Amniotic epithelial cell (primary cell): ENCODE measurements at regions not wholly inside any gene's neighbourhood (a gene's known extent, or its start where the extent isn't known, plus 50 kb on each side); places are given as distances from the start of the nearest gene placed in this dataset.
"Not testable (repeated sequence)": the region's sequence is repeated elsewhere in the genome, so short reads cannot be mapped to it uniquely, and the experiment has no call there.

ENCODE experiments used
- DNase-seq: peaks from one replicate; pipeline ENCODE4 v3.0.0-alpha.2; 2010; ENCODE audit warnings: low read depth

GRCh38 chr10:8344756-8345155 is 290.3 kb downstream of the GATA3 start:
- no peak for DNase-seq

- DNase-seq, result no peak
Measured at GRCh38 chr10:8346861-8347260, 292.4 kb downstream of the GATA3 start.

- not testable (repeated sequence) for DNase-seq
Measured at GRCh38 chr10:8347614-8348013, 293.1 kb downstream of the GATA3 start.

- peak; percentile 77 for DNase-seq
Measured at GRCh38 chr10:8349610-8350249, 295.2 kb downstream of the GATA3 start.

GRCh38 chr10:8350250-8350967 is 295.9 kb downstream of the GATA3 start:
- DNase-seq, result peak; percentile 88

GRCh38 chr10:8352171-8353075 is 297.9 kb downstream of the GATA3 start:
- no peak for DNase-seq

GRCh38 chr10:8356283-8356682 is 301.8 kb downstream of the GATA3 start:
- DNase-seq, result no peak

- no peak for DNase-seq
Measured at GRCh38 chr10:8359467-8359866, 305.0 kb downstream of the GATA3 start.

- DNase-seq, result no peak
Measured at GRCh38 chr10:8360365-8360764, 305.9 kb downstream of the GATA3 start.

GRCh38 chr10:8360814-8361509 is 306.5 kb downstream of the GATA3 start:
- DNase-seq, result peak; percentile 75

- DNase-seq, result no peak
Measured at GRCh38 chr10:8361510-8361844, 307.0 kb downstream of the GATA3 start.

- peak; percentile 99 for DNase-seq
Measured at GRCh38 chr10:8365935-8366911, 311.7 kb downstream of the GATA3 start.

- DNase-seq, result not testable (repeated sequence)
Measured at GRCh38 chr10:8367672-8368411, 313.4 kb downstream of the GATA3 start.

GRCh38 chr10:8369666-8370065 is 315.2 kb downstream of the GATA3 start:
- DNase-seq, result peak; percentile 23

- no peak for DNase-seq
Measured at GRCh38 chr10:8374334-8374733, 319.8 kb downstream of the GATA3 start.

- no peak for DNase-seq
Measured at GRCh38 chr10:8375137-8375536, 320.6 kb downstream of the GATA3 start.

- DNase-seq, result no peak
Measured at GRCh38 chr10:8378198-8378983, 323.9 kb downstream of the GATA3 start.

GRCh38 chr10:8379906-8380832 is 325.7 kb downstream of the GATA3 start:
- no peak for DNase-seq
